GM23248 (cell line): ENCODE measurements at regions not wholly inside any gene's neighbourhood (a gene's known extent, or its start where the extent isn't known, plus 50 kb on each side); places are given as distances from the start of the nearest gene placed in this dataset.
"Not testable (repeated sequence)": the region's sequence is repeated elsewhere in the genome, so short reads cannot be mapped to it uniquely, and the experiment has no call there.

Source experiments
- DNase-seq: peaks from one replicate; pipeline ENCODE4 v3.0.0-alpha.2; 2015
- H2AFZ ChIP-seq: fragments of 200-600 bp; sonication (generic); 2 replicates; pipeline ENCODE4 v1.6.1; 2016; ENCODE audit warnings: antibody characterized with exemption
- H3F3A ChIP-seq: fragments of 200-600 bp; sonication (generic); 2 replicates; pipeline ENCODE4 v1.6.1; 2016; ENCODE audit warnings: mild to moderate bottlenecking, antibody characterized with exemption, mixed run types; ENCODE audit not compliant: insufficient read depth
- H3K27ac ChIP-seq: fragments of 200-600 bp; sonication (generic); 2 replicates; pipeline ENCODE4 v1.5.1; 2016; ENCODE audit warnings: mild to moderate bottlenecking
- H3K27me3 ChIP-seq: fragments of 200-600 bp; sonication (generic); replicated peaks from 2 replicates; pipeline ENCODE4 v1.6.1; 2016; ENCODE audit warnings: mild to moderate bottlenecking; ENCODE audit not compliant: insufficient read depth
- H3K36me3 ChIP-seq: fragments of 200-600 bp; sonication (generic); 2 replicates; pipeline ENCODE4 v1.6.1; 2016; ENCODE audit warnings: low read depth, mild to moderate bottlenecking
- H3K4me1 ChIP-seq: fragments of 200-600 bp; sonication (generic); 2 replicates; pipeline ENCODE4 v1.6.1; 2016; ENCODE audit warnings: mild to moderate bottlenecking; ENCODE audit not compliant: insufficient read depth
- H3K4me2 ChIP-seq: fragments of 200-600 bp; sonication (generic); one replicate; pipeline ENCODE4 v1.6.1; 2016; ENCODE audit warnings: mild to moderate bottlenecking; ENCODE audit not compliant: unreplicated experiment
- H3K4me3 ChIP-seq: fragments of 200-600 bp; sonication (generic); 2 replicates; pipeline ENCODE4 v1.5.1; 2016; ENCODE audit warnings: mild to moderate bottlenecking
- H3K79me2 ChIP-seq: fragments of 200-600 bp; sonication (generic); 2 replicates; pipeline ENCODE4 v1.6.1; 2016; ENCODE audit warnings: mild to moderate bottlenecking; ENCODE audit not compliant: insufficient read depth
- H3K9ac ChIP-seq: fragments of 200-600 bp; sonication (generic); 2 replicates; pipeline ENCODE4 v1.6.1; 2016; ENCODE audit warnings: mild to moderate bottlenecking
- H3K9me2 ChIP-seq: fragments of 200-600 bp; sonication (generic); 2 replicates; pipeline ENCODE4 v1.6.1; 2016; ENCODE audit warnings: mixed run types, mild to moderate bottlenecking, moderate library complexity; ENCODE audit not compliant: insufficient read depth
- H3K9me3 ChIP-seq: fragments of 200-600 bp; sonication (generic); one replicate; pipeline ENCODE4 v1.6.1; 2017; ENCODE audit warnings: low read depth
- H4K20me1 ChIP-seq: fragments of 200-600 bp; sonication (generic); 2 replicates; pipeline ENCODE4 v1.6.0; 2016; ENCODE audit not compliant: insufficient read depth
- EZH2 ChIP-seq: fragments of 200-600 bp; sonication (generic); IDR thresholded peaks from 2 replicates; pipeline ENCODE4 v1.6.1; 2018; ENCODE audit warnings: antibody characterized with exemption, mild to moderate bottlenecking; ENCODE audit not compliant: insufficient read depth, poor library complexity, severe bottlenecking
- EZH2phosphoT487 ChIP-seq: fragments of 200-600 bp; sonication (generic); IDR thresholded peaks from 2 replicates; pipeline ENCODE4 v1.6.1; 2018; ENCODE audit warnings: antibody characterized with exemption, moderate library complexity, mild to moderate bottlenecking, low read depth; ENCODE audit not compliant: insufficient read depth
- WGBS, 2 experiments: methylation state at CpG; one replicate each; pipeline ENCODE4 v1.1.6; 2015 to 2017; ENCODE audit warnings: low lambda C conversion rate in 2 of 2, low coverage in 1 of 2; ENCODE audit errors: missing lambda C conversion rate in 2 of 2; 5-methylcytosine and 5-hydroxymethylcytosine counted together
- in situ Hi-C: fragments of 300-500 bp; cut with MboI; formaldehyde crosslinking; loops from 2 replicates; pipeline ENCODE4 v1.15.0; 2020

DNA sequence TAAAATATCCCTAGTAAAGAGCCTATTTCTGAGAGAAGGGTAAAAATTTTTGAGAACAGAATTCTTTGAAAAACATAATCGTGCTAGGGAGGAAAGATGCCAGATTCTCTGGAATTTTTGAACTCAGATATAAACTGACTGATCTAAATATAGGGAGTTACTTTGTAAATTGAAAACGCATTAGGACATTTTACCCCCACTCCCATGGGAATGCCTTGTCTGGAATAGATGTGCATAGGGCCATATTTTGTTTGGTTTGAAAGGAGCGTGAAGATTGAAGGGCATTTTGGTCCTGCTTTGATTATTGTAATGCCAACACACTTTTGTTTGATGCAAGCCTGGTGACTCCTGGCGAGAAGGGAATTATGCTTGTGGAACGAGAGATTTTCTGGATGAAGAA lies 158.7 kb upstream of the DPP10 start:
- H2AFZ ChIP-seq = no peak overlapping the region
- no peak overlapping the region for H3K4me3 ChIP-seq
- no peak overlapping the region for H3K4me2 ChIP-seq
- in situ Hi-C loops = no loop called here
- H3K9me2 ChIP-seq = no peaks in the 10 kb centered on the region
- no peak overlapping the region for H3K9ac ChIP-seq
- H3K27me3 ChIP-seq = no peaks in the 10 kb centered on the region
- TF ChIP-seq EZH2 = no peak
- no peak for TF ChIP-seq EZH2phosphoT487
- H3K4me1 ChIP-seq = no peaks in the 10 kb centered on the region
- H3F3A ChIP-seq = no peaks in the 10 kb centered on the region
- no peaks in the 10 kb centered on the region for H3K79me2 ChIP-seq
- WGBS, 2 experiments = 5 to 9% methylated on average over 5 of the region's 5 CpGs
- no peaks in the 10 kb centered on the region for H3K36me3 ChIP-seq
- H3K27ac ChIP-seq = no peak overlapping the region
- no peaks in the 10 kb centered on the region for H3K9me3 ChIP-seq
- DNase-seq = no peak
- H4K20me1 ChIP-seq = no peaks in the 10 kb centered on the region

DNA sequence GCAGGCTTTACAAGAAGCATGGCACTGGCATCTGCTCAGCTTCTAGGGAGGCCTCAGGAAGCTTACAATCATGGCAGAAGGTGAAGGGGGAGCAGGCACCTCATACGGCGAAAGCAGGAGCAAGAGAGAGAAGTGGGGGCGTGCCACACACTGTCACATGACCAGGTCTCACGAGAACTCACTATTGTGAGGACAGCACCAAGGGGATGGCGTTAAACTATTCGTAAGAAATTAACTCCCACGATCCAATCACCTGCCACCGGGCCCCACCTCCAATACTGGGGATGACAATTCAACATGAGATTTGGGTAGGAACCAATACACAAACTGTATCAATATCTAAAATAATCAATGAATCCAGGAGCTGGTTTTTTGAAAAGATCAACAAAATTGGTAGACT lies 156.0 kb upstream of the DPP10 start:
- in situ Hi-C loops = no loop called here
- H3K9me3 ChIP-seq = no peaks in the 10 kb centered on the region
- H3K79me2 ChIP-seq = no peaks in the 10 kb centered on the region
- H3K27ac ChIP-seq = no peak overlapping the region
- H3K9ac ChIP-seq = no peak overlapping the region
- no peaks in the 10 kb centered on the region for H4K20me1 ChIP-seq
- WGBS, 2 experiments = 35 to 40% methylated on average over 8 of the region's 8 CpGs
- H2AFZ ChIP-seq = no peak overlapping the region
- H3K9me2 ChIP-seq = no peaks in the 10 kb centered on the region
- H3K4me2 ChIP-seq = no peak overlapping the region
- no peak for TF ChIP-seq EZH2phosphoT487
- TF ChIP-seq EZH2 = no peak
- no peak overlapping the region for H3K4me3 ChIP-seq
- no peaks in the 10 kb centered on the region for H3K4me1 ChIP-seq
- H3F3A ChIP-seq = no peaks in the 10 kb centered on the region
- no peaks in the 10 kb centered on the region for H3K36me3 ChIP-seq
- no peaks in the 10 kb centered on the region for H3K27me3 ChIP-seq
- no peak for DNase-seq

DNA sequence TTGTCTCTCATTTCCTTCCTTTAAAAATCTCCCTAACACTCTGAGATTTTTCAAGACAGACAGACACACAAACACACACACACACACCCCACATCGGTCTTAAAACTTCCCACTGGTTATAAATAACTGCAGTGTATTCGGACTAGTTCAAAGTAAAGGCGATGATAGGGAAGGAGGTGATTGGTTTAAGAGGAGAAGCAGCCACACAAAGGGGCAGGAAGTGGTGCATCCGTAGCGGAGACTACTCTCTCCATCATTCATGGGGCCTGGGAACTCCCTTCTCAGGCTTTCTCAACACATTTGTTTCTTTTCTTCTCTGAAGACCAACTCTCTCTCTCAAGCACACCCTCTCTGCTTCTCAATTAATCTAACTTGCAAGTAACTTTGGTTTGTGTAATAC lies 149.1 kb upstream of the DPP10 start:
- no peak for TF ChIP-seq EZH2phosphoT487
- no peak for TF ChIP-seq EZH2
- Histone ChIP-seq H3F3A (no peaks in the 10 kb centered on the region), H3K4me2 (no peak overlapping the region), H3K9me3 (no peaks in the 10 kb centered on the region), H3K4me3 (no peak overlapping the region), H3K4me1 (no peaks in the 10 kb centered on the region), H2AFZ (no peak overlapping the region), H3K27me3 (no peaks in the 10 kb centered on the region), H3K9ac (no peak overlapping the region), H4K20me1 (no peaks in the 10 kb centered on the region), H3K79me2 (no peaks in the 10 kb centered on the region), H3K27ac (no peak overlapping the region), H3K9me2 (no peaks in the 10 kb centered on the region), H3K36me3 (no peaks in the 10 kb centered on the region)
- DNase-seq = no peak
- WGBS, 2 experiments = 46 to 50% methylated on average over 5 of the region's 5 CpGs
- in situ Hi-C loops = no loop called here

DNA sequence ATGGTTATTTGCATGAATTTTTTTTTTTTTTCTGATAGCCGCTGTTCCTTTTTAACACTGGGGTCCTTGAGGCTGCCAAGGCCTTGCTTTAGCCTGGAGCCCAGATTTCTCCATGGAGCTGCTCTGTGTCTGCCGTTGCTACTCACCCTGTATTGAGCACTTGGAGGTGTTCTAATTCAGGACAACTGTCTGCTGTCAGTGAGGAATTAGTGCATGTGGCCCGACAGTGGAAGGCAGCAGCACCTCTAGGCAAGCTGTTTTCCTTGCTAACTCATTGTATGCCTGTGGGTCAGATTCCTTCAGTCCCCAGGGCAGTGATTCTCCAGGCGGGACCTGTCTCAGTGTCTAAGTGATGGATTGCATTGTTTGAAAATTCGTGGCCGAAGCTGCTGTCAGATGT lies 147.7 kb upstream of the DPP10 start:
- Histone ChIP-seq H3K9me3 (no peaks in the 10 kb centered on the region), H3K79me2 (no peaks in the 10 kb centered on the region), H3K9ac (no peak overlapping the region), H3K4me1 (no peaks in the 10 kb centered on the region), H3K27ac (no peak overlapping the region), H3K27me3 (no peaks in the 10 kb centered on the region), H3K4me3 (no peak overlapping the region), H3K36me3 (no peaks in the 10 kb centered on the region), H3K4me2 (no peak overlapping the region), H3K9me2 (no peaks in the 10 kb centered on the region), H2AFZ (no peak overlapping the region), H4K20me1 (no peaks in the 10 kb centered on the region), H3F3A (no peaks in the 10 kb centered on the region)
- in situ Hi-C loops = no loop called here
- 7 to 14% methylated on average over 6 of the region's 6 CpGs for WGBS, 2 experiments
- DNase-seq = no peak
- TF ChIP-seq EZH2phosphoT487 (no peak), EZH2 (no peak)

DNA sequence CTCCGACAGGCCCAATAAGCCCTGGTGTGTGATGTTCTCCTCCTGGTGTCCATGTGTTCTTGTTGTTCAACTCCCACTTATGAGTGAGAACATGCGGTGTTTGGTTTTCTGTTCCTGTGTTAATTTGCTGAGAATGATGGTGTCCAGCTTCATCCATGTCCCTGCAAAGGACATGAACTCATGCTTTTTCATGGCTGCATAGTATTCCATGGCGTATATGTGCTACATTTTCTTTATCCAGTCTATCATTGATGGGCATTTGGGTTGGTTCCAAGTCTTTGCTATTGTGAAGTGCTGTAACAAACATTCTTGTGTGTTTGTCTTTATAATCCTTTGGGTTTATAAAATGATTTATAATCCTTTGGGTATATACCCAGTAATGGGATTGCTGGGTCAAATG lies 142.1 kb upstream of the DPP10 start:
- H3K9me2 ChIP-seq, H3K4me2 ChIP-seq, in situ Hi-C loops, H3K27me3 ChIP-seq, H2AFZ ChIP-seq, H3K4me3 ChIP-seq, H3K36me3 ChIP-seq, H4K20me1 ChIP-seq, H3K9ac ChIP-seq, H3K79me2 ChIP-seq, H3K4me1 ChIP-seq, H3F3A ChIP-seq, DNase-seq, H3K27ac ChIP-seq, H3K9me3 ChIP-seq: not testable (repeated sequence)
- 34% methylated on average over 3 of the region's 3 CpGs for WGBS, 2 experiments
